NAMALWA (cell line): ENCODE measurements at regions not wholly inside any gene's neighbourhood (a gene's known extent, or its start where the extent isn't known, plus 50 kb on each side); places are given as distances from the start of the nearest gene placed in this dataset.
"Not testable (repeated sequence)": the region's sequence is repeated elsewhere in the genome, so short reads cannot be mapped to it uniquely, and the experiment has no call there.

Experiments
- DNase-seq: peaks from one replicate; pipeline ENCODE4 v3.0.0-alpha.2; 2015; ENCODE audit warnings: low spot score

- no peak for DNase-seq
Observed at GRCh38 chr2:192444286-192444838, 249.6 kb upstream of the TMEFF2 start.

GRCh38 chr2:192443831-192444230 is 249.1 kb upstream of the TMEFF2 start:
- no peak for DNase-seq

DNA sequence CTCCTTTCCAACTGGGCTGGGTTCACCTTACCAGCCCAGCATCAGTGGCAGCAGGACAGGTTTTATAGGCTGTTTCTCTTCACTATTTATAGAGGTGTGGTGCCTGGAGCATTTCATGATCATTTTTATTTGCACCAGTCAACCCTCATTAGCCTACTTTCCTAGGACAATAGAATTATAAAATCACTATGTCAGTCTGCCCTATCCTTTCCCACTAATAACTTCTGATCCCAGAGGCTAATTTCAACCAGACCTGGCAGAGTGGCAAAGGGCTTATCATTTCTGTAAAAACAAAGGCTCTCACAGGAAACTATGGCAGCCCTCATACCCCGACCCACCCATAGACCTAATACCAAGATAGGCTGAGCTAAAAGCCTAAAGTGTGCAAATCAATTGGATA is 243.5 kb upstream of the TMEFF2 start:
- DNase-seq, result no peak

- DNase-seq, result no peak
Observed at GRCh38 chr2:192437653-192438052, 242.9 kb upstream of the TMEFF2 start.

- no peak for DNase-seq
Observed at GRCh38 chr2:192424243-192424642, 229.5 kb upstream of the TMEFF2 start.

GRCh38 chr2:192419786-192420185 is 225.1 kb upstream of the TMEFF2 start:
- no peak for DNase-seq

DNA sequence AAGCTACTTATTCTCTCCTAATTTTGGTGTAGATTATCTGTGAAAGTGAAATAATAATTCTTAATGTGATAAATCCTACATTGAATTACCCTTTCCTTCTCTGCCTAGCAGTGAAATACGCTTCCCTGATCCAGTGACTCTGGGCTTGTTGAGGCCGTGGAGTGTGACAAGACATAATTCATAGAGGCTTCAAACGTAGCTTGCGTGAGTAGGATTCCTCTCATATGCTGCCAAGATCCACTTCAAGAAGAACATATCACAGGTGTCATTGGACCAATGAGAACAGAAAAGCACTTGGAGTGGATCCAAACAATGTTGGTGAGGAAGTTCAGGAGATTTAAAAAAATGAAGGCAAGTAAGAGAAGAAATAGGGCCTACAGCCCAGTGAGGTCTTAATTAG is 221.3 kb upstream of the TMEFF2 start:
- DNase-seq, result no peak

- no peak for DNase-seq
Observed at GRCh38 chr2:192414794-192415193, 220.1 kb upstream of the TMEFF2 start.

- no peak for DNase-seq
Observed at GRCh38 chr2:192413812-192414681, 219.3 kb upstream of the TMEFF2 start.

GRCh38 chr2:192412866-192413265 is 218.1 kb upstream of the TMEFF2 start:
- DNase-seq, result not testable (repeated sequence)

DNA sequence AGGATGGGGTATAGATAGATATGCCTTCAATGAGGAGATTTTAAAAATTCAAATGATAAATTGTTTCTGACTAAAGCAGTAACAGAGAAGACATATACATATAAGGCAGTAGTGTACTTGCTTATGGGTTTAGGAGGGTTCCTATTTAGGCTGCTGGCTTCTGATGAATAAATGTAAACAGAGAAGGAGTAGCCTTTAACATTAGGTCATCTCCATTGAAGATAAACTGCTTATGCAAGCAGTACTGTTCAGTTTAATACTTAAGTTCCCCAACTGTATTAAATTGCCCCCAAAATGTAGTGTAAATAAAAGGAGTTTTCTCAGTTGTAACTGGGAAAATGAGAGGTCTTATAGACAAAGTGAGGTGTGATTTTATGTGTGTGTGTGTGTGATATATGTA is 217.7 kb upstream of the TMEFF2 start:
- no peak for DNase-seq

DNA sequence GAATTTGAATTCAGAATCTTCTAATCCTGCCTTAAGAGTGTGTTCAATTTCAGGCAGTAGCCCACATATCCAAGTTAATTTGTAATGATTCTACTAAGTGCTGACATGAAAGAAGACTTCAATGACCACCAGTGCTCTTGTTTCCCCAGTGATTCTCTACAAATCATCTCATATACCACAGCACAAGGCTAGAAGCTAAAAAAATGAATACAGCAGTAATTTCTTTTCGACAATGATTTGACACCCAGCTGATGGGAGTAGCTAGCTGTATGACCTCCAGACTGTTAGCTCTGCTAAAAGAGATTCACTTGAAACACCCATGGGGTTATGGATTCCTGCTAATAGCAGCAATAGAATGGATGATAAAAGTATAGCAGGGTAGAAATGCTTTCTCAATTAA is 217.0 kb upstream of the TMEFF2 start:
- no peak for DNase-seq

- DNase-seq, result no peak
Observed at GRCh38 chr2:192410319-192410718, 215.6 kb upstream of the TMEFF2 start.

DNA sequence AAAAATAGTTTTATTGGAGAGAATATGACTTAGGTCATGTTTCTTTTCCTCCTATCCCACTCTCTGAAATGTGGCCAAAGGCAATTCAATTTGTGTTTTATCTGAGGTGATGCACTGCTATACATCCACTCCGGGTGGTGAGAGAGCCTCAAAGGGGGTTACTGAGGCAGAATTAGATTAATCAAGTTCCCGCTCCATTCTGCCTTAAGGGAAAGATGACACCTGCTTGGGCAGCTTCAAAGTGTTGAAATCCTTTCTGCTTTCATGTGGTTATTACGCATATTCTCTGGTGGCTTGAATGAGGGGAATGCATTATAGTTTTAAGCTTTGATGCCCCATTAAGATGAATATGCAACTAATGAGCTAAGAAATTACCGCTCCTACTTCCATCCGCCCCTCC is 213.0 kb upstream of the TMEFF2 start:
- DNase-seq, result no peak

GRCh38 chr2:192398236-192398635 is 203.5 kb upstream of the TMEFF2 start:
- DNase-seq, result no peak

DNA sequence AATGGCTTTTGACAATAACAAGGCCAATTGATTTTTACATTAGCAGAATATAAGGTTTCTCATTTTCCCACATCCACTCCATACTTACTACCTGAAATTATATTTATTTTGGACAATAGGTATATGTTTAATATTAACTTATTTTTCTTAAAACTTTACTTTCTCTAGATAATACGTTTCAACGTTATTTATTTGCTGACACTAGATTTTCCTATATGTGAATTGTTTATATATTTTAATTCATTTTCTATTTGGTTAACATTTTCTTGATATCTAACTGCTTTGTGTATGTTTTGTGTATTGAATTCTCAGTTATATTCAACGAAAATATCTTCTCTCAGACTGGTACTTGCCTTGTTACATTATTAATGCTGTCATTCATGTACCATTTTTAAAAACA is 199.9 kb upstream of the TMEFF2 start:
- DNase-seq, result no peak

DNA sequence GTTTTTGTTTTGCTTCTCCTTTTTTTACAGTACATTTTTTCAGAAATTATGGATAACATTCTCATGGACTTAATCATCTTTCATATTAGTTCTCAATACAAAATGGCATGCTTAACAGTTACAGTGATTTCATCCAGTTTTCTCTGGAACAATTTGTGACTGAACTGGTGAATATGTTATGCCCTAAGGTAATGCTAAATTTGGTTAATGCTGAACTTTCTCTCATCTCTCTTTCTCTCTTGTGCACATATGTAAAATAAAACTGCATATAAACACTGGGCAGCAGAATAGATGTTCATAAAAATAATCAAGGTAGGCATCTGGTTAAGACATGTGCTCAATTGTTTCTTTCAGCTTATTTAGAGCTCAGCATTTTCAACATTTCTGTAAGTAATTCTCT is 196.3 kb upstream of the TMEFF2 start:
- DNase-seq, result no peak

- no peak for DNase-seq
Observed at GRCh38 chr2:192390401-192390800, 195.7 kb upstream of the TMEFF2 start.

DNA sequence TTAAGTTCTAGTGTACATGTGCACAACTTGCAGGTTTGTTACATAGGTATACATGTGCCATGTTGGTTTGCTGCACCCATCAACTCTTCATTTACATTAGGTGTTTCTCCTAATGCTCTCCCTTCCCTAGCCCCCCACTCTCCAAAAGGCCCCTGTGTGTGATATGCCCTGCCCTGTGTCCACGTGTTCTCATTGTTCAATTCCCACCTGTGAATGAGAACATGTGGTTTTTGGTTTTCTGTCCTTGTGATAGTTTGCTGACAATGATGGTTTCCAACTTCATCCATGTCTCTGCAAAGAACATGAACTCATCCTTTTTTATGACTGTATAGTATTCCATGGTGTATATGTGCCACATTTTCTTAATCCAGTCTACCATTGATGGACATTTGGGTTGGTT is 189.5 kb upstream of the TMEFF2 start:
- not testable (repeated sequence) for DNase-seq

GRCh38 chr2:192381082-192381481 is 186.3 kb upstream of the TMEFF2 start:
- no peak for DNase-seq

DNA sequence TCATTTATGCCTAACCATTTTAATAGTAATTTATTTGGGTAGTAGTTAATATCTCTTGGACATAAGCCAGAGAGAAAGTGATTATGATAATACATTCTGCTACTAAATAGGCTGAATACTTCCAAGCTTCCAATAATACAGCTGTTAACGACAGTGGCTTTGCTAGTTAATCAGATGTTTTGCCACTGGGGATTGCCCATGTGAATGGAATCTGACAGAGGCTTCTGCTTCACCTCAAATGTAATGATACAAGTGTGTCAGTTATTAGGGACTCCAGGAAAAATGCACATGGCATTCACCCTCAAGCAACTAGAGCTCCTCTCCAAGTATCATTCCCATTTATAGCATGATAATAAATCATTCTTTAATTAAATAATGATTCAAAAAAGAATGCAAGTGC is 185.0 kb upstream of the TMEFF2 start:
- no peak for DNase-seq

GRCh38 chr2:192377173-192377572 is 182.4 kb upstream of the TMEFF2 start:
- DNase-seq, result no peak

- DNase-seq, result no peak
Observed at GRCh38 chr2:192373754-192374153, 179.0 kb upstream of the TMEFF2 start.

GRCh38 chr2:192373221-192373620 is 178.5 kb upstream of the TMEFF2 start:
- no peak for DNase-seq
